ENCODE measurements at regions not wholly inside any gene's neighbourhood (a gene's known extent, or its start where the extent isn't known, plus 50 kb on each side); places are given as distances from the start of the nearest gene placed in this dataset.

- no peaks in the 10 kb centered on the region for H3K9me3 ChIP-seq
- DNase-seq = no peak
- no peaks in the 10 kb centered on the region for H3K27me3 ChIP-seq
- intact Hi-C loops (cut with DNase I) = no loop called here
- no peak overlapping the region for H3K4me3 ChIP-seq
- H3K27ac ChIP-seq = no peak overlapping the region
- H3K9ac ChIP-seq (ENCODE audit: low read depth in 2 of 2, low read length in 2 of 2) = no peak overlapping the region
- no peaks in the 10 kb centered on the region for H3K36me3 ChIP-seq
- no peaks in the 10 kb centered on the region for H3K4me1 ChIP-seq
- no peak for TF ChIP-seq CTCF (IDR thresholded peaks at IDR 0.05)
Observed at GRCh38 chr1:199038156-199038555, 399.3 kb downstream of the PTPRC start.

DNA sequence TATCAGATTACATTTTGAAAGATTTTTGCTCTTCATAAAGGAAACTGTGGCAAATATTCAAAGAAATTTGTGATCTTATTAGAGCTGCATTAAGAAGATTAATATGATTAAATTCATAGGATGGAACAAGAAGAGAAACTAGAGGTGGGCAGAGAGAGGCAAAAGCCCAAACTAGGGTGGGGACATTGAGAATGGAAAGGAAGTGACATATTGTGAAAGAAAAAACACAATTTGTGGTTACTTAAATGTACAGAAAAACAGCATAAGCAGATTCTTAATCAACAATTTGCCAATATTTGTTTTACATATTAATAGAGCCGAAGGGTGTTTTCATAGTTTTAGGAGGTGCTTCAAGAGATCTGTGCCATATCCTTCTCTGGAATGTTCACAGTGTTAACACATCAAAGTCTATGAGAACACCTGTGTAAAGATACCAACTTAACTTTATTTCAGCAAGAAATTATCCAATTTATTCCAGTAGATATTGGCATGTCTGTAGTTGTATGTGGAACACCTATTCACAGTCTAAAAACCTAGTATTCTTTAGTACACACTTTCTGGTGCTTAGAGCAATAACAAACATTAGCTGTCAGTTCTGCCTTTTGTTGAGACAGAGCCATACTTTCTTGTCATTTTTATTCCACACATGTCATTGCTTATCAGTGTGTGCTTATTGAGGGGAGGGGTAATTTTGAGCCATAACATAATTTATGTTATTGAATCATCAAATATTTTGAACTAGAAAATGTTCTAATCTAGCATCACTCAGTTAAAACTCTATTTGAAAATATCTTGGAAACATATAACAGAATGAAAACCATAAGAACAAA lies 401.5 kb downstream of the PTPRC start:
- TF ChIP-seq CTCF (IDR thresholded peaks at IDR 0.05) = no peak
- intact Hi-C loops (cut with DNase I) = no loop called here
- H3K27ac ChIP-seq = no peak overlapping the region
- H3K4me3 ChIP-seq = no peak overlapping the region
- no peaks in the 10 kb centered on the region for H3K36me3 ChIP-seq
- no peaks in the 10 kb centered on the region for H3K27me3 ChIP-seq
- H3K9me3 ChIP-seq = no peaks in the 10 kb centered on the region
- no peaks in the 10 kb centered on the region for H3K4me1 ChIP-seq
- DNase-seq = no peak
- H3K9ac ChIP-seq (ENCODE audit: low read depth in 2 of 2, low read length in 2 of 2) = no peak overlapping the region

- Histone ChIP-seq H3K36me3 (no peaks in the 10 kb centered on the region), H3K9me3 (no peaks in the 10 kb centered on the region), H3K27ac (no peak overlapping the region), H3K9ac (ENCODE audit: low read depth in 2 of 2, low read length in 2 of 2) (no peak overlapping the region), H3K4me3 (no peak overlapping the region), H3K27me3 (no peaks in the 10 kb centered on the region), H3K4me1 (no peaks in the 10 kb centered on the region)
- no peak for TF ChIP-seq CTCF (IDR thresholded peaks at IDR 0.05)
- intact Hi-C loops (cut with DNase I) = no loop called here
- DNase-seq = no peak
Observed at GRCh38 chr1:199041173-199041914, 402.5 kb downstream of the PTPRC start.

- H3K27me3 ChIP-seq = no peaks in the 10 kb centered on the region
- intact Hi-C loops (cut with DNase I) = no loop called here
- TF ChIP-seq CTCF (IDR thresholded peaks at IDR 0.05) = no peak
- H3K9ac ChIP-seq (ENCODE audit: low read depth in 2 of 2, low read length in 2 of 2) = no peak overlapping the region
- H3K27ac ChIP-seq = no peak overlapping the region
- no peaks in the 10 kb centered on the region for H3K36me3 ChIP-seq
- DNase-seq = no peak
- no peaks in the 10 kb centered on the region for H3K9me3 ChIP-seq
- no peak overlapping the region for H3K4me3 ChIP-seq
- H3K4me1 ChIP-seq = no peaks in the 10 kb centered on the region
Observed at GRCh38 chr1:199042193-199042592, 403.4 kb downstream of the PTPRC start.

DNA sequence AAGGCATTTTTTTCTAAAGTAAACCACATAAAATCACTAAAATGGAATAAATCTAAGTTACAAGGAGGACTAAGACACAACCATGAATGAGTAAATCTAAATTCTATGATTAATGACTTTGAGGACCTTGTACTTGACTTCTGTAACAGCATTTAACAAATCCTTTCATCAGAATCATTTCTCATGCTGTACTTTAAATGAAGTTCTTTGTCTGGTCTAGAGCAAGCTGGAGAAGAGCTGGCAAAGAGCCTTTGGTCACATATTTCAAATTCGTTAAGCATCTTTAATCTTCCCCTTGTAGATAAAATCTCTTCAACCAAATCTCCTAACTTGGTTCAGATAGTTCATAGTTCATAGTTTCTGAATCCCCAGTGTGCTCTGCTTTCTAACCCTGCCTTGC lies 405.4 kb downstream of the PTPRC start:
- Histone ChIP-seq H3K9me3 (no peaks in the 10 kb centered on the region), H3K4me1 (no peaks in the 10 kb centered on the region), H3K9ac (ENCODE audit: low read depth in 2 of 2, low read length in 2 of 2) (no peak overlapping the region), H3K4me3 (no peak overlapping the region), H3K27me3 (no peaks in the 10 kb centered on the region), H3K27ac (no peak overlapping the region), H3K36me3 (no peaks in the 10 kb centered on the region)
- DNase-seq = no peak
- intact Hi-C loops (cut with DNase I) = no loop called here
- no peak for TF ChIP-seq CTCF (IDR thresholded peaks at IDR 0.05)

All from colonic mucosa (tissue), 4 donors.